ENCODE measurements at regions not wholly inside any gene's neighbourhood (a gene's known extent, or its start where the extent isn't known, plus 50 kb on each side); places are given as distances from the start of the nearest gene placed in this dataset.

DNA sequence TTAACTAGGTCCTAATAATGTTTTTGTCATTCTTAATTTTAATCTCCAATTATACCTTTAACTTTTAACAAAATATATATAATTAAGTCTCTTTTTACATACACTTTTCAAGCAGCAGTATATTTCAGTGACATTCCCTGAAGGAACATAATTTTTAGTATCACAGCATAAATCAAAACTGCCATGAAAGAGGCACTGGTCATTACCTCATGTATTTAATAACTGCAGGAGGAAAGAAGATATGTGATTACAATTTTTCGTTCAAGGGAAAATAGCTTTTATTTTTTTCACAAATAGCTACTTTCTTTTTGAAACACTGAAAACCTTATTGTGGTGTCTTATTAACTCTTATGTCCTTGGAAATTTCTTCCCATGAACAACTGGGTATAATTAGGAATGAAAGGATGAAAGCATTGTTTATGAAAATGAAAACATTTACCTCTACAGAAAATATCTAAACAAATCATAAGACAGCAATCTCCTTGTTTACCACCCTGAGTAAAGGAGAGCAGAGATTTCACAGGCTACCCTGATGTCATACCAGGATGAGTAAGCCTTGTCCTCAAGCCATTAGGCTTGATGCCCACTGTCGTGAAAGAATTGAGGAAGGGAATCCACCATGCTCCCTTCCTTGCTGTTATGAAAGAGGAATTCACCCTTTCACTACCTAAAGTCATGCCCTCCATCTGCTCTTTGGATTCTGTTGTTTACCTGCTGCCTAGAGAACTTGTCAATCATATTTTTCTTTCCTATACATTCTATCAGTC is 877.2 kb upstream of the PCDH20 start:
- no peak for DNase-seq

- DNase-seq: no peak
Observed at GRCh38 chr13:62290542-62290941, 874.9 kb upstream of the PCDH20 start.

- DNase-seq: no peak
Observed at GRCh38 chr13:62287764-62288163, 872.1 kb upstream of the PCDH20 start.

DNA sequence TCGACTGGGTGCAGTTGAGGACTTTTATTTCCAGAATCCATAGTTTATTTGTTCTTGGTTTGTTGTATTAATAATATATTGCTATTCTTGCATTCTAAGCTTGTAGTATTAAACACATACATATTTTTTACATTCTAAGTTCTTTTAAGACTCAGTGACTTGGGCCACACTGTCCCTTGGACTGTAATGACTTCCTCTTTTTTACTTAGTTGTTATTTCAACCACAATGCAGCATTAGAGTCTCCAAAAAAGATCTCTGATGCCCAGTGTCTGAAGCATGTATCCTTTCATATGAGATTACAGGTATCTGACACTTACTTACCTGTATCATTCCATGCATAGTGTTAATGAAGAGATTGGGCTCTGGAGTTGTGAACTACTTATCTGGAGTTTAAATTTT is 864.9 kb upstream of the PCDH20 start:
- DNase-seq: no peak

DNA sequence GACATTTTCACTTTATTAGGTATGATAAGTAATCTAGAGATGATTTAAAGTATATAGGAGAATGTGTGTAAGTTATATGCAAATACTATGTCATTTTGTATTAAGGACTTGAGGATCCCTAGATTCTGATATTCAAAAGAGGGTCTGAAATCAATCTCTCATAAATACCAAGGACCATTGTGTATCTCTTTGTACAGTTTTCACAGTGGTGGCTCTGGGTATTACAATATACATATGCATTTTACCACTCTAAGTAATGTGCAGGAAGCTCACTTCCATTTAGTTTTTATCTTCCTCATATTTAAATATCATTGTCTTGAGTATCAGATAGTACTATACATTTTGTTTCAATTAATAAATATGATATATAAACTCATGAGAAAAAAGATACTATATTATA is 862.6 kb upstream of the PCDH20 start:
- no peak for DNase-seq

DNA sequence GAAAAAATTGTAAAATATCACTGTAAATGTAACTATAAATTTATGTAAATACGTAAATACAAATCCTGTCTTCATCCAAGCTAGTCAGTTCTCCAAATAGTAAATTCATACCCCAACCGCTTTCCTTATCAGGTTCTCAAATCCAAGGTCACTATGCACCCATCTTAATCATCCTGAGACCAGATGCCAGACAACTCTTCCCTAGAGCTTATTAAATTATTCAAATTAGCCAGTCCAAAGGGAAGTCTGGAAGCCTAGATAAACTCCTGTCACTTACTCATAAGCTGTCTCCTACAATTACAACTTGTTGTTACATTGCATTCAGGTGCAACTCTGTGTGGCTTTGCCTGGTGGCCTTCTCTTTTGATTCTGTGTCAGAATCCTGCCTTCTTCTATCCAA is 836.1 kb upstream of the PCDH20 start:
- no peak for DNase-seq

DNA sequence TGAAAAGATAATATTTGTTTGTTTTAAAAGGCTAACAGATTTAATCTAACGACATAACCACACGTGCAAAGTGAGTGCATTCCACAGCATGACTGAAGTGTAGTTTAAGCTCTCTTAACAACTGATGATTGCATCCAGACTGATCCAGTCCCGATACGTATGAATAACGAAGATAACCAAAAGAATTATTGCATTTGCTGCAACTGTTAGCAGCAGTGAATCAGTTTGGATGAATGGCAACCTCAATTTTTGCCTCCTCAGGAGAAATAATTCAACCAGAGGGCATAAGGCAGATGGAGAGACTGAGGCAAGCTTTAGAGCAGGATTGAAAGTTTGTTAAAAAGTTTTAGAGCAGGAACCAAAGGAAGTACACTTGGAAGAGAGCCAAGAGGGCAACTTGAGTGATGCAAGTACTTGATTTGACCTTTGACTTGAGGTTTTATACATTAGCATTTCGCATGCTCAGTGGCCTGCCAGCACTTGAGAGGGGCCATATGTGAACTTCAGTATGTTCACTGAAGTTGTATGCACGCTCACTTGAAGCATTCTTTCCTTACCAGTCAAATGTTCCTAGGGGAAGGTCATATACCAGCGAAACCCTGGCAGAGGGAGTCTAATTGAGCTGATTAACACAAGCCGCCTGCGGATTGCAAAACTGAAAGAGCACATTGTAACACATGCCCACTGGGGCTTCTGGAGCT is 835.0 kb upstream of the PCDH20 start:
- no peak for DNase-seq

GRCh38 chr13:62246581-62246980 is 830.9 kb upstream of the PCDH20 start:
- no peak for DNase-seq

DNA sequence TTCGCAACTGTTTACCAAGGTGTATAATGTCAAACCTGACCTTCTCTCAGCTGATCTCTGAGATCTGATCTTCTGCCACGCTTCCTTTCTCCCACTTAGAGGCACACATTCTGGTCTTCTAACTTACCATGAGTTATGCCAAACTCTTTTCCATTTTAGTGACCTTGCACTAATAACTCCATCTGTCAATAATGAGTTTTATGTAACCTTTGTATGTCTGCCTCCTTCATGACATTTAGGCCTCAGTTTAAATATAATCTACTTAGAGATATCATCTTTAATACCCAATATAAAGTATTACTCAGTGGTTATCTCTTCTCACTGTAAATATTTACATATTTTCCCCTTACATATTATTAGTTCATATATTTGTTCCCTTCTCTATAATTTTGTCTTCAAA is 827.5 kb upstream of the PCDH20 start:
- DNase-seq: no peak

DNA sequence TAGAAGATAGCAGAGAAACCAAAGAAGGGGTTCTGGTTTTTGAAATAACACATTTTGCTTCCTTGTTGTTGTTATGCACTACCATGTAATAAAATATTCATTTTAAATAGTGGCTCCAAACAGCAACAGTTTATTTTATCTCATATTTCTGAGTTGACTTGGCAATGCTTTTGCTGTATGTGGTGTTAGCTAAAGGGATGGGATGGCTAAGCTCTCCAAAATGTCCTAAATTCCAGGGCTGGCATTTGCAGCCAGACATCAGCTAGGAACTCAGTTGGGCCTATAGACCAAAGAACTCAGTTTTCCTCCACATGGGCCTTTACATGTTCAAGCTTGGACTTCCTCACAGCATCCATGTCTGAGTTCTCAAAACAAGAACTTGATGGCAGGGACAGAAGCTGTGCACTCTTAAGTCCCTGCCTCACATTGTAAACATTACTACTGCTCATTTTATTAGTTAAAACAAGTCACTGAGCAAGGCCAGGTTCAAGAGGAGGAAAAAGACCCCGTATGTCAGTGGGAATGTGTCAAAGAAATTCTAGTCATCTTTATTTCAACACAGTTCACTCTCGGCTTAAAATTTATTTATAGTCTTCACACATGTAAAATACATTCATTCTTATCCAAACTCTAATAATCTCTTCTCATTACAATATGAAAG is 819.3 kb upstream of the PCDH20 start:
- DNase-seq: no peak

GRCh38 chr13:62210951-62211350 is 795.3 kb upstream of the PCDH20 start:
- no peak for DNase-seq

- DNase-seq: no peak
Observed at GRCh38 chr13:62209529-62209928, 793.9 kb upstream of the PCDH20 start.

- DNase-seq: no peak
Observed at GRCh38 chr13:62207388-62207787, 791.7 kb upstream of the PCDH20 start.

GRCh38 chr13:62206165-62206564 is 790.5 kb upstream of the PCDH20 start:
- DNase-seq: no peak

GRCh38 chr13:62205273-62205672 is 789.6 kb upstream of the PCDH20 start:
- no peak for DNase-seq

DNA sequence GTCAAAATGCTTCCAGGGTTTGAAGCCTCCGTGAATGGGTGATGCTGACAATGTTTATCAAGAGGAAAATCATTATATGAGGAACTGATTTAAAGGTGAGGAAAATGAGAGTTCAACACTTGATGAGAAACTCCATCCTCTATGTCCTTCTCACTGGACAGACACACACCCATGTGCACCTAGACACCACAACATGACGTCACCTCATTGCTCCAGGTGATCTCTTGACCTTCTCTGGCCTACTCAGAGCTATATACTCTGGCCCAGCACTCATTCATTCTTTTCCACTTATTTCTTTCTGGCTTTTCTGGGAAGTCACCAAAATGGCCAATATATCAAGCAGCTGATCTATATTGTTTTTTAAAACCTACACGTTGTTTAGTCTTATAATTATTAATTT is 778.7 kb upstream of the PCDH20 start:
- no peak for DNase-seq

DNA sequence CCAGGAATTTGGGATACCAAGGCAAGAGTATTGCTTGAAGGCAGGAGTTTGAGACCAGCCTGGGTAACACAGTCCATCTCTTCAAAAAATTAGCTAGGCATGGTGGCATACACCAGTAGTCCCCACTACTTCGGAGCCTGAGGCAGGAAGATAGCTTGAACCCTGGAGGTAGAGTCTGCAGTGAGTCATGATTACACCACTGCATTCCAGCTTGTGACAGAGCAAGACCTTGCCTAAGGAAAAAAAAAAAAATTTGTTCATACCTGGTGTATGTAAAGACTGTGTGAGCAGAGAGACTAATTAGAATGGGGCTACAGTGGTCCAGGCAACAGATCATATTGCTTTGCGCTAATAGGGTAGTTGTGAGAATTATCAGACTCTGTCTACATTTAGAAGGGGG is 778.3 kb upstream of the PCDH20 start:
- no peak for DNase-seq

GRCh38 chr13:62185631-62186255 is 770.1 kb upstream of the PCDH20 start:
- no peak for DNase-seq

GRCh38 chr13:62176051-62176450 is 760.4 kb upstream of the PCDH20 start:
- no peak for DNase-seq

DNA sequence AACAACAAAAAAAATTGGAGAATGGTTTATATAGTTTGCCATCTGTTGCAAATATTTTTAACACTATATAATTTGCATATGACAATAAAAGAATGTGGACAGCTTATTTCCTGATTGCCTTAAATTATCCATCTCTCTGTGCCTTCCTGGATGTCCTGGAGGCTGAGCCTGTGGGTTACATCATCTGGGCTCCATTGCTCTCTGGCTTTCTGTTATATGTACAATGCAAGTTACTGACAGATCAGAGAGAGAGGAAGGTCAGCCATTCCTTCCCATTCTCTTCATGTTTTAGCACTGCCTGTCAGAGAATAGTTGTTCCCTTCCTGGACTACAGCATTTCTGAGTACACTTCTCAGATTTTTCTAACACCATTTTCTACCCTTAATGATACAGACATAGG is 758.3 kb upstream of the PCDH20 start:
- no peak for DNase-seq

DNA sequence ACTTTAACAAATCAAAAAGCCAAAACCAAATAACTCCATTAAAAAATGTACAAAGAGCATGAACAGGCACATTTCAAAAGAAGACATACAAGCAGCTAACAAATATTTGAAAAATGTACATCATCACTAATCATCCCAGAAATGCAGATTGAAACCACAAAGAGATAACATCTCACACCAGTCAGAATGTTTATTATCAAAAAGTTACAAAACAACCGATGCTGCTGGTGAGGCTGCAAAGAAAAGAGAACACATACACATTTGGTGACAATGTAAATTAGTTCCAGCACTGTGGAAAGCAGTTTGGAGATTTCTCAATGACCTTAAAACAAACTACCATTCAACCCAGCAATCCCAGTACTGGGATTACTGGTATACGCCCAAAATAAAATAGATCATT is 756.0 kb upstream of the PCDH20 start:
- no peak for DNase-seq

DNA sequence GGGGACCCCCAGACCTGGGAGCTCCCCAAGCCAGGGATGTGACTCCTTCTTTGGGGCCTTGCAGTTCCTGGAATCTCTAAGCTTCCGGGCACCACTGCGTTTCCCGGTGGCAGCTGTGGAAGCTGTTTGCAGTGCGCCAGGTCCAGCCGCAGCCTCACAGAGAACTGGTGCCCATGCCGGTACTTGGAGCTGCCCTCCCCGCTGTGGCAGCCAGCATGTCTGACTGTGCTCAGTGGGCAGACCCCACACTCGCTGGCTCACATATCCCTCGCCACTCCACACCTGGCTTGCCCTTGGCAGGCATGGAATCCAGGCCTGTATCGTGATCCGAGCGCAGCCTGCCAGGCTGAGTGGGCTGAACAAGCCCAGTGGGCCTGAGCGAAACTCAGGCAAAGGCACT is 753.2 kb upstream of the PCDH20 start:
- DNase-seq: no peak

DNA sequence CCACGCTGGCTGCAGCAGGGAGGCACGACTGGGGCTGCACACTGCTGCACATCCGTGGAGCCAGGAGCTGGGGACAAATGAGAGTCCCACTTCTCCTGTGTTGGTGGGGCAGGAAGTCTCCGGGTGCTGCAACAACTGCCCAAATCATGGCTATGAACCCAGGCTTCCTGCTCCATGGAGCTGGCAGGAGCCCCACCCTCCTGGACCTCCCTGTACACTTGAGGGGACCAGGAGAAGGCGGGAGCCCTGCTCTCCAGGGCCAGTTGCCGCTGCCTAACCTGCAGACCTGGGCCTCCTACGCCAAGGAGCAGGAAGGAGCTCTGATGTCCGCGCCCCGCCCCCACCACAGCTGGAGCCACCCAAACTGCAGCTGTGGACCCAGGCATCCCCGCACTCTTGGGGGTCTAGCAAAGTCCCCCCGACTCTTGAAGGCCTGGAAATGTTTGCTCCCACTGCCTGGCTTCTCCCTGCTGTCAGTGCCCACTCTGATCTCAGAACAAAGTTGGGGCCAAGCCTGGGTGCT is 752.1 kb upstream of the PCDH20 start:
- DNase-seq: no peak

DNA sequence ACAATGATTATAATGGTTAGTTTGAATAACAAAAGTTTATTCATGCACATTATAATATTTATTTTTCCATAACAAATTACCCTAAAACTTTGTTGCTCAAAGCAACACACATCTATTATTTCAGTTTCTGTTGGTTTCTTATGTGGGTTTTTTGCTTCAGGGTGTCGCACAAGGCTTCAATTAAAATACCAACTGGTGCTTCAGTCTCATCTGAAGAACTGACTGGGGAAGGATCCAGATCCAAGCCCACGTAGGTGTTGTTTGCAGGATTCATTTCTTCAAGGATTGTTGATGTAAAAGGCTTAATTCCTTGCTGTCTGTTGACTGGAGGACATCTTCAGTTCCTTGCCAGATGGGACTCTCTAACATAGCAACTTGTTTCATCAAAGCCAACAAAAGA is 747.2 kb upstream of the PCDH20 start:
- DNase-seq: no peak
